Stimulated activated CD4-positive, alpha-beta T cell treated with anti-CD3 and anti-CD28 coated beads, Interleukin-4, amount 100 ng/mL, for 1 hour (primary cell): ENCODE measurements at regions not wholly inside any gene's neighbourhood (a gene's known extent, or its start where the extent isn't known, plus 50 kb on each side); places are given as distances from the start of the nearest gene placed in this dataset.
"Not testable (repeated sequence)": the region's sequence is repeated elsewhere in the genome, so short reads cannot be mapped to it uniquely, and the experiment has no call there.

ENCODE experiments used
- DNase-seq: peaks from one replicate; pipeline ENCODE4 v3.0.0-alpha.2; 2020

- DNase-seq: no peak
These were observed 504.6 kb upstream of the NECTIN3 start for GRCh38 chr3:110567029-110567428.

- no peak for DNase-seq
These were observed 503.4 kb upstream of the NECTIN3 start for GRCh38 chr3:110568246-110568645.

GRCh38 chr3:110569073-110569472 lies 502.5 kb upstream of the NECTIN3 start:
- DNase-seq: no peak

- no peak for DNase-seq
These were observed 495.9 kb upstream of the NECTIN3 start for GRCh38 chr3:110575702-110576101.

- DNase-seq: no peak
These were observed 494.7 kb upstream of the NECTIN3 start for GRCh38 chr3:110576960-110577359.

GRCh38 chr3:110577854-110578253 lies 493.8 kb upstream of the NECTIN3 start:
- no peak for DNase-seq

- DNase-seq: no peak
These were observed 491.6 kb upstream of the NECTIN3 start for GRCh38 chr3:110579840-110580550.

- DNase-seq: no peak
These were observed 488.2 kb upstream of the NECTIN3 start for GRCh38 chr3:110583373-110583935.

- DNase-seq: no peak
These were observed 482.7 kb upstream of the NECTIN3 start for GRCh38 chr3:110588906-110589305.

GRCh38 chr3:110589341-110589740 lies 482.3 kb upstream of the NECTIN3 start:
- no peak for DNase-seq

- no peak for DNase-seq
These were observed 477.9 kb upstream of the NECTIN3 start for GRCh38 chr3:110593749-110594148.

GRCh38 chr3:110598847-110599490 lies 472.6 kb upstream of the NECTIN3 start:
- DNase-seq: no peak

GRCh38 chr3:110608566-110608965 lies 463.1 kb upstream of the NECTIN3 start:
- no peak for DNase-seq

GRCh38 chr3:110612045-110612444 lies 459.6 kb upstream of the NECTIN3 start:
- no peak for DNase-seq

GRCh38 chr3:110614186-110614585 lies 457.4 kb upstream of the NECTIN3 start:
- DNase-seq: no peak

- DNase-seq: no peak
These were observed 456.2 kb upstream of the NECTIN3 start for GRCh38 chr3:110615454-110615853.

- no peak for DNase-seq
These were observed 452.9 kb upstream of the NECTIN3 start for GRCh38 chr3:110618512-110619226.

- DNase-seq: no peak
These were observed 451.5 kb upstream of the NECTIN3 start for GRCh38 chr3:110620118-110620517.

- no peak for DNase-seq
These were observed 448.0 kb upstream of the NECTIN3 start for GRCh38 chr3:110623571-110623970.

- DNase-seq: no peak
These were observed 447.0 kb upstream of the NECTIN3 start for GRCh38 chr3:110624576-110624975.

- DNase-seq: no peak
These were observed 446.3 kb upstream of the NECTIN3 start for GRCh38 chr3:110625201-110625747.

- not testable (repeated sequence) for DNase-seq
These were observed 444.9 kb upstream of the NECTIN3 start for GRCh38 chr3:110626652-110627111.

- DNase-seq: no peak
These were observed 442.8 kb upstream of the NECTIN3 start for GRCh38 chr3:110628650-110629301.
